HG02678 (cell line): ENCODE measurements at regions not wholly inside any gene's neighbourhood (a gene's known extent, or its start where the extent isn't known, plus 50 kb on each side); places are given as distances from the start of the nearest gene placed in this dataset.

ENCODE experiments used
- ATAC-seq: cut with Tn5 transposase; IDR thresholded peaks from one replicate; pipeline ENCODE4 v1.9.1; 2021; ENCODE audit warnings: mild to moderate bottlenecking, moderate library complexity; ENCODE audit not compliant: unreplicated experiment

GRCh38 chr6:134744301-134744700 lies 205.6 kb downstream of the ALDH8A1 start:
- no peak for ATAC-seq

DNA sequence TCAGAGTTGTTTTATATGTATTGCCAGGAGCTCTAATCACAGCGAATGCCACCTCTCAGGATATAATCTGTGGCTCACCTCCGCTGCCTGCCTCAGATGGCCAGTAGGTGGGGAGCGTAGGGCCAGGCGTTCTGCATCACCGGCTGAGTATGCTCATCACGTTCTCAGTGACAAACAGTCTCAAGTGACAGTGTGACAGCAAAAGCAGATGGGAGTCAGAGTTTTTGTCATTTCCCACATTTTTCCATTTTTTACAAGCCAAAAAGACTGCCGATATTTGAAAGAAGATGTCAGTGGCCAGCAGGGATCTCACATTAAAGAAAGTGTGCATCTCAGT lies 208.7 kb downstream of the ALDH8A1 start:
- ATAC-seq, result no peak

DNA sequence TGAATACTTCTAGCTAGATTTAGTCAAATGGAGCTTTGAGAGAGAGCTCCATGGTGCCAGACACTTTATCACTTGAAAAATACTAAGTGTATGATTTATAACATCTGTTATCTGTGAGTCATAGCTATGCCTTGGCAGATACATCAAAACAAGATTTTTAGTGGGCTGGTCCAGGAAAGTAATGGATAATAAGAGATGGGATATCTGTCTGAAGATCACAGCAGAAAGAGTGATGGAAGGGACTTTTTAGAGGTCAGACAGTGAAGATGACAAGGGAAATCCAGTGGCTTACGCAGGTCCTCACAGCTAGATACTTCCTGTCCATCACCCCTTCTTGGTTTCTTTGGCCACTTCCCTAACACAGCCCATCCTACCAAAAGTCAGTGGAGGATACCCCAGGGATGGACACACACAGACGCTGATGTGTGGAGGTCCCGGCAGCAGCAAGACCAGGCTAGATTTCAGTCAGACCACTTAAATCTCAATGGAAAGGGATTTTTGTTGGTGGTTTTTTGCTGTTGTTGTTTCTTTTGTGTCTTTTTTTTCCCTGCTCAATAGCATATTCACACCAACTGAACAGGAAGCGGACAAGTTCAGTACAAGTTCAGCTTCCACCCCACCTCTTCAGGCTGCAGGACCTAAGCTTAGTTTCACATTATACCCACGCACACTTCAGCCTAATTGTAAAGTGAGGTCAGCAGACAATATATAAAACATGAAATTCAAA lies 209.3 kb downstream of the ALDH8A1 start:
- ATAC-seq, result no peak

DNA sequence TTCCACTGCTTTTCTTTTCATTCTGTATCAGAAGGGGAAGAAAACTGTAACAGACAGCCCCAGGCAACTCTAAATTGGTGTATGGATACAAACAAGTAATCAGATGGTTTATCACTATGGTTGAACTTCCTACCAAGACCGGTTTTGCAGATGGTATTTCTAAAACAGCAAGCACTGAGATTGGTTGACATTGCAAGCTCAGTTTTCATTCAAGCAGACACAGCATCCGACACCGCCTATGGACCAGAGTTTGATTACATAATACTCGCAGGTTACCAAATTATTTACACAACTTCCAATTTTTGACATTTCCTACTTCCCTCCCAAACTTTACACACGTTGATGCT lies 209.9 kb downstream of the ALDH8A1 start:
- no peak for ATAC-seq

DNA sequence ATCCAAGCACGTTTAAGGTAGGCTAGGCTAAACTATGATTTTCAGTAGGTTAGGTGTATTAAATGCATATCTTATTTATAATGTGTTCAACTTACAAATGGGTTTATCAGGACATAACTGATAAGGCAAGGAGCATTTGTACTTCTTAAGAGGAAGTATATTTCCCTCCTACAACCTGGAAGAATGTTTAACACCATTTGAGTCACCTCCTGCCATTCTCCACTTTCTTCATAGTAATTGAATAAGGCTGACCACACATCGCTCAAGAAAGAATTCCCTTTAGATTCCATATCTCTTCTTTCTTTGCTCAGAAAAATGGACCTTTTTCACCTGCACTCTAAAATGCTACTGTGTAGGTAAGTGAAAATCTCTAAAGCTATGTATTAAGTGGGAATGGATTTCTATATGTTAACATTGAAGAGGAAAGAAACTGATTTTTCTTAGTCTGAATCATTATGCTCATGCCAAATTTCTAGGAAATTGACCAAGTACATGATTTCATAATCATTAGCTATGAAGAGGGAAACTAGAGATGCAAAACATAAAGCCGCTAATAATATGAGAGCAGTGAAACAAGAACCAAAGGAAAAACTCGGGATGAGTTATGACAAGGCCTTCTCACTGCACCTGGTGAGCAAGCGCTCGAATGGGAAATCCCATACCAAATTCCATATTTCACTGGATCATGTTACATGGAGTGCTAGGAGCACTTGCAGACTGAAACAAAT lies 210.4 kb downstream of the ALDH8A1 start:
- ATAC-seq, result no peak

DNA sequence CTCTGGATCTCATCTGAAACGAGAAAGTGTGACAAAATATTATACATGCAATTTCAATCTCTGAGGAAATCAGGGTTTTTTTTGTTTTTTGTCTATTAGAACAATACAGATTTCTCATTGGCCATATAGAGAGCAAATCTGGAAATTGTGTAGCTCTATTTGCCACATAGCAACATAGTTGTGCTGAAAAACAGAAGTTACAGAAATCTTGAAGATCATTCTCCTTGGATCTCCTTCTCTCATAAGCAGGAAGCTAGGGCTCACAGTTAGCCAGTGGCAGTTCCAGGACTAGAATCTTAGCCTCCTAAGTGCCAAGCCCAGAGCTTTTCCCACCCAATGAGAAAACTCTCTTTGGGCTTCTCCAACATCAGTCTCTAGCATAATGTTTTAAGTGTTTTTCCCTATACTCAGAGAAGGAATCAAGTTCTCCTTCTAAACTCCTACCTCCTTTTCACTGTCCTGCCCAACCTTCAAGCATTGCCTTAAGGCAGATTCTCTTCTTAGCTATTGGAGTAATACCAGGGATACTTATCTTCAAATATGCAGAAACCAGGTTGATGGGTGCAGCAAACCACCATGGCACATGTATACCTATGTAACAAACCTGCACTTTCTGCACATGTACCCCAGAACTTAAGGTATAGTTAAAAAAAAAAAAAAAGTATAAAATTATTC lies 211.6 kb downstream of the ALDH8A1 start:
- no peak for ATAC-seq

GRCh38 chr6:134735461-134735860 lies 214.4 kb downstream of the ALDH8A1 start:
- ATAC-seq, result no peak

- no peak for ATAC-seq
Measured at GRCh38 chr6:134734312-134734869, 215.5 kb downstream of the ALDH8A1 start.

- ATAC-seq, result no peak
Measured at GRCh38 chr6:134733801-134734200, 216.1 kb downstream of the ALDH8A1 start.

GRCh38 chr6:134732763-134733162 lies 217.1 kb downstream of the ALDH8A1 start:
- ATAC-seq, result no peak

- ATAC-seq, result no peak
Measured at GRCh38 chr6:134731615-134732014, 218.3 kb downstream of the ALDH8A1 start.

- no peak for ATAC-seq
Measured at GRCh38 chr6:134730013-134730412, 219.9 kb downstream of the ALDH8A1 start.

DNA sequence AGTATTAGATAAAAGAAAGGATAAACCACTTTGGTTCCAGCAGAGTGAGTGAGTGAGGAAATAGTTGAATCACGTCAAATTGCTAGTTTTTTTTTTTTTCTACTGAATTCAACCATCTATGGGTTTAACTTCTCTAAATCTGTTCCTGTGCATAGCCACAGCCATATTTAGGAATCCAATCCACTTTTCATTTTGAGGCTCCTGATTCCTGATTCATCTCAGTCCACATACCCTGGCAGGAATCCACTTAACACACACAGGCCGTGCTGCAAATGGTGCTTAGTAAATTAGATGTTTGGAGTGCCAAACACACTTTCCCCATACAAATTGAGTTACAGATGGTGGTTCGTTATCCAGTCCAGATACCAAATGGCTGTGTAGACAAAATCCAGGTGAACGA lies 220.3 kb downstream of the ALDH8A1 start:
- ATAC-seq, result no peak

- no peak for ATAC-seq
Measured at GRCh38 chr6:134727081-134727480, 222.8 kb downstream of the ALDH8A1 start.

- no peak for ATAC-seq
Measured at GRCh38 chr6:134725590-134725989, 224.3 kb downstream of the ALDH8A1 start.

- ATAC-seq, result no peak
Measured at GRCh38 chr6:134724771-134725340, 225.0 kb downstream of the ALDH8A1 start.

DNA sequence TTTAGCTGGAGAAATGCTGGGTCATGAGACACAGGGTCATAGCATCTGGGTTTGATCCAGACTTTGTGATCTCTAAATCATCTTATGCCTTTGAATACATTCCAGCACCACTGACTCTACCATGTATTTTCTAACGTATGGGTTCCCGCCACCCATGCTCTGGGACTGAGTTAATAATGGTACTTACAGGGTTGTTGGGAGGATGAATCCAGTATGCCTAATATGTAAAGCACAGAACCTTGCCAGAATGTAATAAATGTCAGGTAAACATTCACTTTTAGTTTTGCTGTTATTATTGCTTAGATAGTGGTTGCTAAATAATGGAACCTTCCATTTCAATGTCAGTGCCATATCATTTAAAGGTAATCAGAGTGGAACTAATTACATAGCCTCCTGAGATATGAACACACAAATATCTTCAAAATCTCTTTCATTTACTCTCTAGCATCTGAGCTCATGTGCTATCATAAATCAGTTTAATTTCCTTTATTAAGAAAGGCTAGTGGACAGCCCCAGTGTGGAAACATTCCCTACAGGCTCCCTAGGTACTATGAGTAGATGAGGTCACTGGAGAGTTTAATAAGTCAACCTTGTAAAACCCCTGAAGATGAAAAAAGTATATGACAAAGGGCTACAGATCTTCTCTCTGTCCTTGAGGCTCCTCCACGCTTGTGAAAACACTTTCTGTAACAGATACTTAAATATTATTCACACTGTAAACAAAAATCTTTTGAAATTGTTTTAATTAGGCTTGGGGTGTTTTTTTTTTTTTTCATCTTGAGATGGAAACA lies 226.6 kb downstream of the ALDH8A1 start:
- ATAC-seq, result no peak

DNA sequence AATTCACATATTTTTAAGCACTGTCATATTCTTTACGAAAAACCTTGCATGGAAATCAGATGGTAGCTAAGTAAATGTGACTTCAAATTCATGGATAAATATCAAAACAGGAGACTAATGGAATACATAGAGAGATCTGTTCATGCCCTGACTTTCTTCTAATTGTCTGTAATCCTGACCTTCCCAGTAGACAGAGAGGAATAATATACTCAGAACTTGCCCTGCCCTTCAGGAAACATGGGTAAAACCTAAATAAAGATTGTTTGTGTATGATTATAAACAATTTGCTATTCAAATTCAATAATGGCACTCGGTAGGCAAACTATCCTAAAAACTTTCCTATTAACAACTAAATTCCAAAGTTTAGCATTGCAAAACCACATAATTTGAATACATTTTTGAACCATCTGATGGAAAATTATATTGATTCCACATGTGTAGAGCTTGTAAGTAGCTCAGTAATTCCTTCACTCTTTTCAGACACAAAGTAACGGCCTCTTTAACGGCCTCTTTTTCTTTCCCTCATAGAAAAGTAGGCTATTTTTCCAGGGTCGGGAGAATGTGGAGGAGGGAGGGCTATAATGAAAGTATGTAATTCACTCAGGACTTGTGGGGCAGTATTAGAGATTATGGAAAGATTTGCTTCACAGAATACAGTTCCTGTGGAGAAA lies 227.6 kb downstream of the ALDH8A1 start:
- no peak for ATAC-seq

DNA sequence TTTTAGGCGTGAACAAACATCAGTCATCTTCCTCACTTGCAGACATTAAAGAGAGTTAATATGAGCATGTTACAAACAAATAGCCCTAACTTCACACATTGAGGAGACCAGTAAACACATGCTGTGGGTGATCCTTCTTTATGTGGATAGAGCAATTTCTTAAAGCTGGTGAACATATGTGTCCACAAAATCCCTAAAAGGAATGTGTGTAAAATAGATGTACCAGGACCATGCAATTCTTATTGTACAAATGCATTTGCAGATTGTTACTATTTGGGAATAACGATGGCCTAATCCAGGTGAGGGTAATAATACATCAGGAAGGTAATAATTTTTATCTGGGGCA lies 228.9 kb downstream of the ALDH8A1 start:
- ATAC-seq, result no peak

DNA sequence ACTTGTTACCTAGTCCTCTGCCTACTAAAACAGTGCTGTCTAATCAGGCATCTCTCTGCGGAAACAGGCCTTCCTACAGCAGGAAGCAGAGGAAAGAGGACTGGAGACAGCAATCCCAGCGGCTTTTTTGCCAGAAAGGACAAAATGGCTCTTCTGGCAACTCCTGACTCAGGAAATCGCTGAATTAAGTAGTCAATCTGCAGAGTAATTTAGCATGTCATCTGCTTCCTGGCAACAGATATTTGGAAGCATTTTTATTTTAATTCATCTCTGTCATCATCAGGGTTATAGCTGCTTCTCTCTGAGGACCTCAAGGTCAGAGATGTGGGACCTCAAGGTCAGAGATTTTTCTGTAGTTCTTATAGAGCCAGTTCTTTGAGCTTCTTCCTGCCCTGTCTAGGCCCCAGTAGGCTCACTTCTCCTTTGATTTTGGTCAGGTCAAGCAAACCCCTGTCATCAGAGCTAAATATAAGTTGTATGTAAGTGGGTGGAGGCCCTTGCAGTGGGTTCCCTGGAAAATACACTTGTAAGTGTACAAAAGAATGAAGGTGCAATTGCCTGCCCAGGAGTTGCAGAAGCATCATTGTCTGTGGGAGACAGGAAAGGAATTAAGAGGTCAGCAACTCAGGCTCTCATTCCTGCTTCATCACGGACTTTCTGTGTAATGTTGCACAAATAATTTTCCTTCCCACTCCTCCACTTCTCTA lies 229.4 kb downstream of the ALDH8A1 start:
- ATAC-seq, result no peak
